Thyroid gland (tissue), 4 donors: ENCODE measurements at regions not wholly inside any gene's neighbourhood (a gene's known extent, or its start where the extent isn't known, plus 50 kb on each side); places are given as distances from the start of the nearest gene placed in this dataset.

ENCODE experiments used
- DNase-seq, 2 donors: peaks; one replicate each; pipeline ENCODE4 v3.0.0-alpha.2; 2019
- H3K27ac ChIP-seq, 3 donors: fragments of 200-600 bp; sonication (generic); 1 replicate in 2 of 3; 2 replicates in 1 of 3; pipeline ENCODE4 v1.5.1; 2016 to 2019; ENCODE audit warnings: mild to moderate bottlenecking in 1 of 3, moderate library complexity in 1 of 3
- H3K27me3 ChIP-seq: fragments of 200-600 bp; sonication (generic); one replicate; pipeline ENCODE4 v1.5.1; 2019
- H3K36me3 ChIP-seq, 2 donors: fragments of 200-600 bp; sonication (generic); one replicate each; pipeline ENCODE4 v1.5.1; 2016 to 2019
- H3K4me1 ChIP-seq, 2 donors: fragments of 200-600 bp; sonication (generic); one replicate each; pipeline ENCODE4 v1.5.1; 2017 to 2019
- H3K4me3 ChIP-seq, 3 donors: fragments of 200-600 bp; sonication (generic); replicated peaks in 1 of 3; 1 replicate in 2 of 3; 2 replicates in 1 of 3; pipeline ENCODE4 v1.5.1; 2016; ENCODE audit warnings: mild to moderate bottlenecking in 1 of 3
- H3K9me3 ChIP-seq: fragments of 200-600 bp; sonication (generic); one replicate; pipeline ENCODE4 v1.5.1; 2017
- CTCF ChIP-seq, 6 experiments: fragments of 200-600 bp in 3 of 6; fragments of 450-650 bp in 3 of 6; sonication (generic) in 3 of 6; IDR thresholded peaks; one replicate each; pipeline ENCODE4 v1.5.1; 2016 to 2019; ENCODE audit warnings: antibody characterized with exemption in 6 of 6, mild to moderate bottlenecking in 2 of 6, inconsistent platforms in 1 of 6, moderate library complexity in 1 of 6
- POLR2A ChIP-seq, 2 donors: fragments of 450-650 bp; IDR thresholded peaks; one replicate each; pipeline ENCODE4 v1.6.1; 2017; ENCODE audit warnings: antibody characterized with exemption in 2 of 2, mild to moderate bottlenecking in 2 of 2, moderate library complexity in 1 of 2
- WGBS, 2 donors: methylation state at CpG; one replicate each; pipeline ENCODE4 v1.1.5; 2017; 5-methylcytosine and 5-hydroxymethylcytosine counted together
- intact Hi-C: fragments of 100-400 bp; cut with DNase I; formaldehyde crosslinking; loops from one replicate; pipeline ENCODE4 v1.15.1; 2023

DNA sequence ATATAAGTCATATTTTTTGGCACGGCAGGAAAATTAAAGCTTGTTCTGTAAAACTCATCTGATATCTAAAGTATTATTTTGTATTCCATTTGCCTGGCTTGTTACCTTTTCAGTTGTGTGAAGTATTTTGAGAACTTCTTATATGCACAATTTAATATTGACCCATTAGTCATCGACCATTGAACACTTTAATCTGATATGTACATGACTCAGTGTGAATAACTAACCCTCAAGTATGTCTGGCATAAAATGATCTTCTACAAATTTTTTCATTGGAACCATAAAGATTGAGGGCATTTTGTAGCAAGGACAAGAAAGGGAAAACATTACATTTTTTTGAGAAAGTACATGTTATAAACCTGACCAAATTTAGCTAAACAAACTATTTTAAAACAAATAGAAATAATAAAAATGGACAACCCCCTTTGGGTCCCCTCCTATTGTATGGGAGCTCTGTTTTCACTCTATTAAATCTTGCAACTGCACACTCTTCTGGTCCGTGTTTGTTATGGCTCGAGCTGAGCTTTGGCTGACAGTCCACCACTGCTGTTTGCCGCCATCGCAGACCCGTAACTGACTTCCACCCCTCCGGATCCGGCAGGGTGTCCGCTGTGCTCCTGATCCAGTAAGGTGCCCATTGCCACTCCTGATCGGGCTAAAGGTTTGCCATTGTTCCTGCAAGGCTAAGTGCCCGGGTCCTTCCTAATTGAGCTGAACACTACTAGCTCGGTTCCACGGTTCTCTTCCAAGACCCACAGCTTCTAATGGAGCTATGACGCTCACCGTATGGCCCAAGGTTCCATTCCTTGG is 118.8 kb downstream of the SLC6A15 start:
- H3K9me3 ChIP-seq: no peaks in the 10 kb centered on the region
- no peak for DNase-seq
- no peaks in the 10 kb centered on the region for H3K4me1 ChIP-seq
- intact Hi-C loops: no loop called here
- no peaks in the 10 kb centered on the region for H3K36me3 ChIP-seq
- WGBS, 2 donors: 89 to 93% methylated on average over 14 to 16 of the region's 16 CpGs
- no peak for TF ChIP-seq POLR2A (IDR thresholded peaks at IDR 0.05)
- no peak for TF ChIP-seq CTCF (IDR thresholded peaks at IDR 0.05)
- no peaks in the 10 kb centered on the region for H3K27me3 ChIP-seq
- H3K27ac ChIP-seq: no peak overlapping the region
- H3K4me3 ChIP-seq: no peak overlapping the region

DNA sequence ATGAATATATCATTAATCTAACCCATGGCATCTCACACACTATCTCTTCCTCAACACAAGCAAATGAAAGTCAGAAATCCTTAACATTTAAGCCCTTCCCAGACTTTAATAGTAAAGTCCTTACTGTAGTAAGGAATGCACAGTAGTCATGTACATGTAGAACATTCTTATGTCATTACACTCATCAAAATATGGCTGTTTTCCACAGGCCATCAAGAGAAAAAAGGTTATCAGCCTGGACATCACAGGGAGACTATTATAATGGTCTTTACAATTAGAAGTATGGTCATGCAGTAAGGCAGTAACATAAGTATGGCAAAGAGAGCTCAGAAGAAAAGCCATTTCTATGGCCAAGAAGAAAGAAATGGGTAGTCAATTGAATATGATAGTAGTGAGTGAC is 121.2 kb downstream of the SLC6A15 start:
- Histone ChIP-seq H3K36me3 (no peaks in the 10 kb centered on the region), H3K27me3 (no peaks in the 10 kb centered on the region), H3K27ac (no peak overlapping the region), H3K4me1 (no peaks in the 10 kb centered on the region), H3K9me3 (no peaks in the 10 kb centered on the region), H3K4me3 (no peak overlapping the region)
- TF ChIP-seq CTCF (IDR thresholded peaks at IDR 0.05) (no peak), POLR2A (IDR thresholded peaks at IDR 0.05) (no peak)
- intact Hi-C loops: no loop called here
- DNase-seq: no peak

- no peaks in the 10 kb centered on the region for H3K27me3 ChIP-seq
- H3K27ac ChIP-seq: no peak overlapping the region
- TF ChIP-seq POLR2A (IDR thresholded peaks at IDR 0.05) (no peak), CTCF (IDR thresholded peaks at IDR 0.05) (no peak)
- intact Hi-C loops: no loop called here
- H3K9me3 ChIP-seq: no peaks in the 10 kb centered on the region
- no peak overlapping the region for H3K4me3 ChIP-seq
- no peaks in the 10 kb centered on the region for H3K36me3 ChIP-seq
- DNase-seq: no peak
- H3K4me1 ChIP-seq: no peaks in the 10 kb centered on the region
Measured at GRCh38 chr12:84789184-84789583, 123.4 kb downstream of the SLC6A15 start.

DNA sequence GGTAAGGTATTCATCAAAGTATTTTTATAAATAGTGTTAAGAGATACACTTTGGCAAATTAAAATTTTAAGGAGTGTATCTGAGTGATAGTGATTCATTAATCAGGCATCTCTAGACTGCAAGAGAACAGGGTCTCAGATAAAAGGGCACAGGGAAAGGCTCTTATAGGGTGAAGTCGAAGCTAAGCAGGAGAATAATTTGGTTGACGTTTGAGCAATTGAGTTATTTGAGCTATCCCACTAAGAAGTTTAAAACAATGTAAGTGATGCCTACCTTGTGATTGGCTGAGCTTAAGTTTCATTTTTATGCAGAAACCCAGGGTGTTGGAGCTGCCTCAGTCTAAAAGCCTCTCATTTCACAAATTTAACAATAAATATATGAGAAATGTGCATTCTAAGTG is 125.3 kb downstream of the SLC6A15 start:
- no peaks in the 10 kb centered on the region for H3K36me3 ChIP-seq
- H3K27ac ChIP-seq: no peak overlapping the region
- H3K4me3 ChIP-seq: no peak overlapping the region
- WGBS, 2 donors: 83 to 90% methylated on average over 2 of the region's 2 CpGs
- no peak for DNase-seq
- no peaks in the 10 kb centered on the region for H3K9me3 ChIP-seq
- no peaks in the 10 kb centered on the region for H3K27me3 ChIP-seq
- TF ChIP-seq CTCF (IDR thresholded peaks at IDR 0.05) (no peak), POLR2A (IDR thresholded peaks at IDR 0.05) (no peak)
- H3K4me1 ChIP-seq: no peaks in the 10 kb centered on the region
- intact Hi-C loops: no loop called here

GRCh38 chr12:84786622-84787021 is 126.0 kb downstream of the SLC6A15 start:
- Histone ChIP-seq H3K4me3 (no peak overlapping the region), H3K27ac (no peak overlapping the region), H3K9me3 (no peaks in the 10 kb centered on the region), H3K27me3 (no peaks in the 10 kb centered on the region), H3K36me3 (no peaks in the 10 kb centered on the region), H3K4me1 (no peaks in the 10 kb centered on the region)
- TF ChIP-seq CTCF (IDR thresholded peaks at IDR 0.05) (no peak), POLR2A (IDR thresholded peaks at IDR 0.05) (no peak)
- DNase-seq: no peak
- intact Hi-C loops: no loop called here
